DOHH2 (cell line): ENCODE measurements at regions not wholly inside any gene's neighbourhood (a gene's known extent, or its start where the extent isn't known, plus 50 kb on each side); places are given as distances from the start of the nearest gene placed in this dataset.

ENCODE experiments used
- H3F3A ChIP-seq: fragments of 200-600 bp; sonication (generic), shearing (Covaris generic); 2 replicates; pipeline ENCODE4 v1.6.0; 2016; ENCODE audit warnings: antibody characterized with exemption, mild to moderate bottlenecking; ENCODE audit not compliant: control insufficient read depth, insufficient read depth
- H3K27ac ChIP-seq: fragments of 200-600 bp; sonication (generic); 2 replicates; pipeline ENCODE4 v1.5.1; 2014; ENCODE audit warnings: low read depth, mild to moderate bottlenecking, low read length, moderate library complexity
- H3K27me3 ChIP-seq: fragments of 200-600 bp; sonication (generic); 2 replicates; pipeline ENCODE4 v1.6.1; 2014; ENCODE audit warnings: mild to moderate bottlenecking, low read length, mixed read lengths; ENCODE audit not compliant: control insufficient read depth
- H3K36me3 ChIP-seq: fragments of 200-600 bp; sonication (generic); 2 replicates; pipeline ENCODE4 v1.6.1; 2014; ENCODE audit warnings: mild to moderate bottlenecking, low read length, moderate library complexity, mixed read lengths; ENCODE audit not compliant: control insufficient read depth
- H3K4me1 ChIP-seq: fragments of 200-600 bp; sonication (generic); 2 replicates; pipeline ENCODE4 v1.6.1; 2014; ENCODE audit warnings: mild to moderate bottlenecking, low read length, mixed read lengths; ENCODE audit not compliant: control insufficient read depth
- H3K4me2 ChIP-seq: fragments of 200-600 bp; sonication (generic); 2 replicates; pipeline ENCODE4 v1.6.0; 2014; ENCODE audit warnings: mild to moderate bottlenecking, low read length, moderate library complexity
- H3K4me3 ChIP-seq: fragments of 200-600 bp; sonication (generic); 2 replicates; pipeline ENCODE4 v1.5.1; 2014; ENCODE audit warnings: mild to moderate bottlenecking, low read length, mixed read lengths
- H3K79me2 ChIP-seq: fragments of 200-600 bp; sonication (generic); 2 replicates; pipeline ENCODE4 v1.6.1; 2014; ENCODE audit warnings: mild to moderate bottlenecking, low read length, mixed read lengths; ENCODE audit not compliant: control insufficient read depth
- H3K9me2 ChIP-seq: fragments of 200-600 bp; sonication (generic); replicated peaks from 2 replicates; pipeline ENCODE4 v1.6.1; 2014; ENCODE audit warnings: mild to moderate bottlenecking, low read length, mixed read lengths; ENCODE audit not compliant: control insufficient read depth
- H3K9me3 ChIP-seq: fragments of 200-600 bp; sonication (generic); 2 replicates; pipeline ENCODE4 v1.6.1; 2014; ENCODE audit warnings: antibody characterized with exemption, low read length, mixed read lengths; ENCODE audit not compliant: control insufficient read depth, insufficient read depth
- H4K20me1 ChIP-seq: fragments of 200-600 bp; sonication (generic); 2 replicates; pipeline ENCODE4 v1.6.0; 2014; ENCODE audit warnings: low read depth, mild to moderate bottlenecking, antibody characterized with exemption, low read length, moderate library complexity; ENCODE audit not compliant: control insufficient read depth, insufficient read depth
- CTCF ChIP-seq: fragments of 200-600 bp; sonication (generic); IDR thresholded peaks from one replicate; pipeline ENCODE4 v1.5.1; 2014; ENCODE audit warnings: antibody characterized with exemption, mild to moderate bottlenecking, low read depth, low read length; ENCODE audit not compliant: poor library complexity, severe bottlenecking
- EZH2phosphoT487 ChIP-seq: fragments of 200-600 bp; sonication (generic); IDR thresholded peaks from 2 replicates; pipeline ENCODE4 v1.6.1; 2017; ENCODE audit warnings: borderline replicate concordance, mild to moderate bottlenecking, antibody characterized with exemption, low read length, moderate library complexity, mixed read lengths

- H3K4me1 ChIP-seq, result no peaks in the 10 kb centered on the region
- H3K4me3 ChIP-seq, result no peak overlapping the region
- no peaks in the 10 kb centered on the region for H3K9me2 ChIP-seq
- no peaks in the 10 kb centered on the region for H3K36me3 ChIP-seq
- no peaks in the 10 kb centered on the region for H3K79me2 ChIP-seq
- H3K27me3 ChIP-seq, result no peaks in the 10 kb centered on the region
- TF ChIP-seq CTCF (peak; percentile 71), EZH2phosphoT487 (no peak)
- H3K4me2 ChIP-seq, result no peak overlapping the region
- H3K27ac ChIP-seq, result no peak overlapping the region
- H4K20me1 ChIP-seq, result no peaks in the 10 kb centered on the region
- no peaks in the 10 kb centered on the region for H3F3A ChIP-seq
- H3K9me3 ChIP-seq, result no peaks in the 10 kb centered on the region
These were observed 81.8 kb upstream of the GAREM1 start for GRCh38 chr18:32552421-32553030.

GRCh38 chr18:32550963-32551362 lies 80.3 kb upstream of the GAREM1 start:
- H3K4me2 ChIP-seq, result no peak overlapping the region
- no peaks in the 10 kb centered on the region for H3K9me2 ChIP-seq
- no peak overlapping the region for H3K4me3 ChIP-seq
- H3F3A ChIP-seq, result no peaks in the 10 kb centered on the region
- H3K79me2 ChIP-seq, result no peaks in the 10 kb centered on the region
- no peaks in the 10 kb centered on the region for H3K9me3 ChIP-seq
- no peaks in the 10 kb centered on the region for H3K4me1 ChIP-seq
- H4K20me1 ChIP-seq, result no peaks in the 10 kb centered on the region
- H3K27ac ChIP-seq, result no peak overlapping the region
- no peaks in the 10 kb centered on the region for H3K27me3 ChIP-seq
- no peak for TF ChIP-seq CTCF
- no peak for TF ChIP-seq EZH2phosphoT487
- H3K36me3 ChIP-seq, result no peaks in the 10 kb centered on the region

GRCh38 chr18:32549248-32550110 lies 78.8 kb upstream of the GAREM1 start:
- no peak for TF ChIP-seq EZH2phosphoT487
- peak; percentile 74 for TF ChIP-seq CTCF
- H3K79me2 ChIP-seq, result no peaks in the 10 kb centered on the region
- no peaks in the 10 kb centered on the region for H3K9me2 ChIP-seq
- no peak overlapping the region for H3K4me2 ChIP-seq
- H3F3A ChIP-seq, result no peaks in the 10 kb centered on the region
- H3K27ac ChIP-seq, result no peak overlapping the region
- no peaks in the 10 kb centered on the region for H3K4me1 ChIP-seq
- no peaks in the 10 kb centered on the region for H3K27me3 ChIP-seq
- no peaks in the 10 kb centered on the region for H3K36me3 ChIP-seq
- no peaks in the 10 kb centered on the region for H4K20me1 ChIP-seq
- no peak overlapping the region for H3K4me3 ChIP-seq
- H3K9me3 ChIP-seq, result no peaks in the 10 kb centered on the region
